GM23338 (cell line): ENCODE measurements at regions not wholly inside any gene's neighbourhood (a gene's known extent, or its start where the extent isn't known, plus 50 kb on each side); places are given as distances from the start of the nearest gene placed in this dataset.

ENCODE experiments used
- ATAC-seq: fragments of 200-7000 bp; cut with Tn5 transposase; 3 replicates; pipeline ENCODE4 v1.9.1; 2020
- DNase-seq: peaks from one replicate; pipeline ENCODE4 v3.0.0-alpha.2; 2015; ENCODE audit warnings: low spot score
- H2AFZ ChIP-seq: fragments of 200-600 bp; sonication (generic); 2 replicates; pipeline ENCODE4 v1.8.0; 2016; ENCODE audit warnings: antibody characterized with exemption, mild to moderate bottlenecking, moderate library complexity
- H3F3A ChIP-seq: fragments of 200-600 bp; sonication (generic); replicated peaks from 2 replicates; pipeline ENCODE4 v1.8.0; 2017; ENCODE audit warnings: antibody characterized with exemption, mixed run types, low read depth
- H3K27ac ChIP-seq: fragments of 200-600 bp; sonication (generic); 2 replicates; pipeline ENCODE4 v1.6.1; 2016; ENCODE audit warnings: low read depth
- H3K27me3 ChIP-seq: fragments of 200-600 bp; sonication (generic); 2 replicates; pipeline ENCODE4 v1.8.0; 2016; ENCODE audit warnings: mild to moderate bottlenecking, mixed run types, moderate library complexity; ENCODE audit not compliant: insufficient read depth
- H3K36me3 ChIP-seq: fragments of 200-600 bp; sonication (generic); 2 replicates; pipeline ENCODE4 v1.8.0; 2016; ENCODE audit warnings: mild to moderate bottlenecking; ENCODE audit not compliant: insufficient read depth
- H3K4me1 ChIP-seq: fragments of 200-600 bp; sonication (generic); 2 replicates; pipeline ENCODE4 v1.8.0; 2016; ENCODE audit warnings: mild to moderate bottlenecking, moderate library complexity; ENCODE audit not compliant: insufficient read depth
- H3K4me2 ChIP-seq: fragments of 200-600 bp; sonication (generic); 2 replicates; pipeline ENCODE4 v1.7.1; 2017; ENCODE audit warnings: mixed run types
- H3K4me3 ChIP-seq: fragments of 200-600 bp; sonication (generic); 2 replicates; pipeline ENCODE4 v1.6.1; 2016; ENCODE audit warnings: mixed run types
- H3K79me2 ChIP-seq: fragments of 200-600 bp; sonication (generic); replicated peaks from 2 replicates; pipeline ENCODE4 v1.8.0; 2017; ENCODE audit warnings: mild to moderate bottlenecking; ENCODE audit not compliant: insufficient read depth
- H3K9me2 ChIP-seq: fragments of 200-600 bp; sonication (generic); 2 replicates; pipeline ENCODE4 v1.8.0; 2017; ENCODE audit not compliant: insufficient read depth
- H4K20me1 ChIP-seq: fragments of 200-600 bp; sonication (generic); replicated peaks from 2 replicates; pipeline ENCODE4 v1.8.0; 2017; ENCODE audit warnings: mild to moderate bottlenecking; ENCODE audit not compliant: insufficient read depth
- H3K27ac Mint-ChIP-seq: 2 replicates; pipeline ENCODE4 v1.8.0; 2020; ENCODE audit warnings: inconsistent platforms, mild to moderate bottlenecking, moderate library complexity, mixed read lengths
- H3K27me3 Mint-ChIP-seq: 3 replicates; pipeline ENCODE4 v1.8.0; 2022; ENCODE audit warnings: low read depth, mild to moderate bottlenecking, moderate library complexity, mixed read lengths, inconsistent platforms; ENCODE audit not compliant: insufficient read depth, poor library complexity
- H3K36me3 Mint-ChIP-seq: 3 replicates; pipeline ENCODE4 v1.8.0; 2021; ENCODE audit warnings: low read depth, mild to moderate bottlenecking, inconsistent platforms, moderate library complexity, mixed read lengths
- H3K4me1 Mint-ChIP-seq: 3 replicates; pipeline ENCODE4 v1.8.0; 2020; ENCODE audit warnings: mild to moderate bottlenecking, inconsistent platforms, mixed read lengths
- H3K4me3 Mint-ChIP-seq: 3 replicates; pipeline ENCODE4 v1.8.0; 2021; ENCODE audit warnings: moderate library complexity, mild to moderate bottlenecking, inconsistent platforms, mixed read lengths
- H3K9me3 Mint-ChIP-seq: 3 replicates; pipeline ENCODE4 v1.8.0; 2020; ENCODE audit warnings: moderate library complexity, mild to moderate bottlenecking, inconsistent platforms, mixed read lengths
- CREB1 ChIP-seq: fragments of 250-450 bp; sonication (Bioruptor Pico); IDR thresholded peaks from 2 replicates; pipeline ENCODE4 v1.5.0; 2020; ENCODE audit warnings: low read depth, mild to moderate bottlenecking, moderate library complexity
- EZH2 ChIP-seq: fragments of 200-600 bp; sonication (generic); IDR thresholded peaks from one replicate; pipeline ENCODE4 v1.8.0; 2017; ENCODE audit warnings: antibody characterized with exemption, mild to moderate bottlenecking, low read depth; ENCODE audit not compliant: unreplicated experiment
- EZH2phosphoT487 ChIP-seq: fragments of 200-600 bp; sonication (generic); IDR thresholded peaks from one replicate; pipeline ENCODE4 v1.8.1; 2018; ENCODE audit warnings: antibody characterized with exemption; ENCODE audit not compliant: unreplicated experiment
- JUNB ChIP-seq: IDR thresholded peaks from one replicate; pipeline ENCODE4 v1.6.1; 2016; ENCODE audit warnings: antibody characterized with exemption; ENCODE audit not compliant: unreplicated experiment
- NANOG ChIP-seq: IDR thresholded peaks from 2 replicates; pipeline ENCODE4 v1.6.1; 2016; ENCODE audit warnings: antibody characterized with exemption, borderline replicate concordance
- POLR2AphosphoS5 ChIP-seq: IDR thresholded peaks from 2 replicates; pipeline ENCODE4 v1.6.1; 2016; ENCODE audit warnings: antibody characterized with exemption, low read depth
- STAT1 ChIP-seq: IDR thresholded peaks from one replicate; pipeline ENCODE4 v1.6.1; 2016; ENCODE audit warnings: antibody characterized with exemption; ENCODE audit not compliant: unreplicated experiment
- ZNF114 ChIP-seq: fragments of 250-450 bp; sonication (Bioruptor Pico); IDR thresholded peaks from 2 replicates; pipeline ENCODE4 v1.5.0; 2020; ENCODE audit warnings: mild to moderate bottlenecking, moderate library complexity
- ZNF462 ChIP-seq: fragments of 250-450 bp; sonication (Bioruptor Pico); IDR thresholded peaks from 2 replicates; pipeline ENCODE4 v1.5.0; 2020; ENCODE audit warnings: mild to moderate bottlenecking, moderate library complexity
- TF ChIP-seq, protein P1 (sequence below): IDR thresholded peaks from 2 replicates; pipeline ENCODE4 v1.6.1; 2016; ENCODE audit warnings: antibody characterized with exemption
- TF ChIP-seq, protein P2 (sequence below): IDR thresholded peaks from one replicate; pipeline ENCODE4 v1.6.1; 2018; ENCODE audit warnings: antibody characterized with exemption; ENCODE audit not compliant: unreplicated experiment

DNA sequence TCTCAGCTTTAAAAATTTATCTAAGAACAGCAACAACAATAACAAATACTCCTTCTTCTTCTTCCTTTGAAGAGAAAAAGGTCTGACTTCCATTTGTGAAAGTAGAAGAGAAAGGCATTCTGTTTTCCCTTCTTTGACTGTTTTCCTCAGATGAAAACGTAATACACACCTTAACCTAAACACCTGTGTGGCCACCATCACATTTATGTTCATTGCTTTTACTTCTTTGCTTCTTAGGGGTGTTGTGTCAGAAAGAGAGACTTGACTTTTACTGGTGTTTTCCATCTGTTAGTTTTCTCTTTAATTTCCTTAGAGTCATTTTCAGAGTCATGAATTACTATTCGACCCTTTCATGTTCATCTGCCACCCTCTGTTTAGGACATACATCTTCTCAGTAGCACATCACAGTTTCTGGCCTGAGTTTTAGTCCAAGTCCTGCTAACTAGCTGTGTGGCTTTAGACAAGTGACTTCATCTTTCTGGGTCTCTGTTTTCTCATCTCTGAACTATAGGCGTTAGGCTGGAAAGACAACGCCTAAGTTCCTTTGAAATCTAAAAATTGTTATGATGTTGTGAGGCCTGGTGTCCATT is 283.8 kb downstream of the GATA3 start:
- Histone ChIP-seq H3F3A (no peaks in the 10 kb centered on the region), H3K4me3 (no peak overlapping the region), H3K27me3 (peaks cover 3% of the 10 kb centered on the region; the same call in 1 of the 2 replicates), H3K4me1 (peaks cover 14% of the 10 kb centered on the region; the same call in 1 of the 2 replicates), H3K79me2 (no peaks in the 10 kb centered on the region), H2AFZ (no peak overlapping the region), H3K27ac (no peak overlapping the region), H3K4me2 (no peak overlapping the region), H4K20me1 (no peaks in the 10 kb centered on the region), H3K9me2 (no peaks in the 10 kb centered on the region), H3K36me3 (no peaks in the 10 kb centered on the region)
- H3K36me3 Mint-ChIP-seq, result no peaks in the 10 kb centered on the region
- no peak for DNase-seq
- no peak for ATAC-seq
- peaks cover 10% of the 10 kb centered on the region for H3K4me1 Mint-ChIP-seq
- H3K27ac Mint-ChIP-seq, result no peak overlapping the region
- no peak overlapping the region for H3K4me3 Mint-ChIP-seq
- no peaks in the 10 kb centered on the region for H3K27me3 Mint-ChIP-seq
- no peaks in the 10 kb centered on the region for H3K9me3 Mint-ChIP-seq
- TF ChIP-seq STAT1, result no peak
- no peak for TF ChIP-seq ZNF114 (CRISPR knock-in tag)
- TF ChIP-seq CREB1 (CRISPR knock-in tag), result no peak
- TF ChIP-seq POLR2AphosphoS5, result no peak

GRCh38 chr10:8344756-8345155 is 290.3 kb downstream of the GATA3 start:
- H3K27me3 Mint-ChIP-seq, result peaks cover 3% of the 10 kb centered on the region
- TF ChIP-seq, protein P1, sequence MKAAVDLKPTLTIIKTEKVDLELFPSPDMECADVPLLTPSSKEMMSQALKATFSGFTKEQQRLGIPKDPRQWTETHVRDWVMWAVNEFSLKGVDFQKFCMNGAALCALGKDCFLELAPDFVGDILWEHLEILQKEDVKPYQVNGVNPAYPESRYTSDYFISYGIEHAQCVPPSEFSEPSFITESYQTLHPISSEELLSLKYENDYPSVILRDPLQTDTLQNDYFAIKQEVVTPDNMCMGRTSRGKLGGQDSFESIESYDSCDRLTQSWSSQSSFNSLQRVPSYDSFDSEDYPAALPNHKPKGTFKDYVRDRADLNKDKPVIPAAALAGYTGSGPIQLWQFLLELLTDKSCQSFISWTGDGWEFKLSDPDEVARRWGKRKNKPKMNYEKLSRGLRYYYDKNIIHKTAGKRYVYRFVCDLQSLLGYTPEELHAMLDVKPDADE, result no peak
- TF ChIP-seq, protein P2, sequence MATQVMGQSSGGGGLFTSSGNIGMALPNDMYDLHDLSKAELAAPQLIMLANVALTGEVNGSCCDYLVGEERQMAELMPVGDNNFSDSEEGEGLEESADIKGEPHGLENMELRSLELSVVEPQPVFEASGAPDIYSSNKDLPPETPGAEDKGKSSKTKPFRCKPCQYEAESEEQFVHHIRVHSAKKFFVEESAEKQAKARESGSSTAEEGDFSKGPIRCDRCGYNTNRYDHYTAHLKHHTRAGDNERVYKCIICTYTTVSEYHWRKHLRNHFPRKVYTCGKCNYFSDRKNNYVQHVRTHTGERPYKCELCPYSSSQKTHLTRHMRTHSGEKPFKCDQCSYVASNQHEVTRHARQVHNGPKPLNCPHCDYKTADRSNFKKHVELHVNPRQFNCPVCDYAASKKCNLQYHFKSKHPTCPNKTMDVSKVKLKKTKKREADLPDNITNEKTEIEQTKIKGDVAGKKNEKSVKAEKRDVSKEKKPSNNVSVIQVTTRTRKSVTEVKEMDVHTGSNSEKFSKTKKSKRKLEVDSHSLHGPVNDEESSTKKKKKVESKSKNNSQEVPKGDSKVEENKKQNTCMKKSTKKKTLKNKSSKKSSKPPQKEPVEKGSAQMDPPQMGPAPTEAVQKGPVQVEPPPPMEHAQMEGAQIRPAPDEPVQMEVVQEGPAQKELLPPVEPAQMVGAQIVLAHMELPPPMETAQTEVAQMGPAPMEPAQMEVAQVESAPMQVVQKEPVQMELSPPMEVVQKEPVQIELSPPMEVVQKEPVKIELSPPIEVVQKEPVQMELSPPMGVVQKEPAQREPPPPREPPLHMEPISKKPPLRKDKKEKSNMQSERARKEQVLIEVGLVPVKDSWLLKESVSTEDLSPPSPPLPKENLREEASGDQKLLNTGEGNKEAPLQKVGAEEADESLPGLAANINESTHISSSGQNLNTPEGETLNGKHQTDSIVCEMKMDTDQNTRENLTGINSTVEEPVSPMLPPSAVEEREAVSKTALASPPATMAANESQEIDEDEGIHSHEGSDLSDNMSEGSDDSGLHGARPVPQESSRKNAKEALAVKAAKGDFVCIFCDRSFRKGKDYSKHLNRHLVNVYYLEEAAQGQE, result no peak
- TF ChIP-seq NANOG, result no peak
- no peak for TF ChIP-seq CREB1 (CRISPR knock-in tag)
- no peak for TF ChIP-seq POLR2AphosphoS5
- no peak for TF ChIP-seq JUNB
- TF ChIP-seq EZH2, result no peak
- TF ChIP-seq ZNF462 (CRISPR knock-in tag), result no peak
- TF ChIP-seq STAT1, result no peak
- no peak for TF ChIP-seq EZH2phosphoT487
- DNase-seq, result no peak

More at GRCh38 chr10:8344756-8345155, 290.3 kb downstream of the GATA3 start:
- Mint-ChIP-seq H3K9me3 (peaks cover 3% of the 10 kb centered on the region; the same call in 1 of the 3 replicates), H3K36me3 (no peaks in the 10 kb centered on the region), H3K4me1 (peaks cover 8% of the 10 kb centered on the region; the same call in 2 of the 3 replicates), H3K27ac (no peak overlapping the region), H3K4me3 (no peak overlapping the region)
- no peaks in the 10 kb centered on the region for H3K36me3 ChIP-seq
- H3K79me2 ChIP-seq, result no peaks in the 10 kb centered on the region
- no peaks in the 10 kb centered on the region for H3K27me3 ChIP-seq
- H3K4me1 ChIP-seq, result peaks cover 5% of the 10 kb centered on the region; the same call in 1 of the 2 replicates
- H3K4me2 ChIP-seq, result no peak overlapping the region
- no peak for ATAC-seq
- H2AFZ ChIP-seq, result no peak overlapping the region
- H3K9me2 ChIP-seq, result no peaks in the 10 kb centered on the region
- no peak overlapping the region for H3K27ac ChIP-seq
- H3F3A ChIP-seq, result no peaks in the 10 kb centered on the region
- H4K20me1 ChIP-seq, result no peaks in the 10 kb centered on the region
- H3K4me3 ChIP-seq, result no peak overlapping the region
